ENCODE measurements at regions not wholly inside any gene's neighbourhood (a gene's known extent, or its start where the extent isn't known, plus 50 kb on each side); places are given as distances from the start of the nearest gene placed in this dataset.

- intact Hi-C loops (cut with micrococcal nuclease; ENCODE audit: unreplicated experiment): no loop called here
- no peak overlapping the region for H3K4me3 Mint-ChIP-seq (ENCODE audit: unreplicated experiment)
- no peak overlapping the region for H3K4me3 ChIP-seq (ENCODE audit: low read depth, low read length)
- no peaks in the 10 kb centered on the region for H3K36me3 ChIP-seq (ENCODE audit: control insufficient read depth, insufficient read depth, low read length)
- H3K4me1 ChIP-seq: no peaks in the 10 kb centered on the region
- no peak overlapping the region for H3K27ac Mint-ChIP-seq (ENCODE audit: unreplicated experiment)
- BruUV-seq (replicated peaks): no TSS peak
- no peak for DNase-seq
- POLR2A ChIA-PET: no interaction called here
- H3K4me1 Mint-ChIP-seq (ENCODE audit: low read depth, unreplicated experiment): no peaks in the 10 kb centered on the region
- no peaks in the 10 kb centered on the region for H3K9me3 ChIP-seq
- CTCF ChIA-PET: no interaction called here
- peaks cover 2% of the 10 kb centered on the region for H3K27me3 Mint-ChIP-seq (ENCODE audit: insufficient read depth, unreplicated experiment)
- no peaks in the 10 kb centered on the region for H3K27me3 ChIP-seq (replicated peaks; ENCODE audit: control insufficient read depth, insufficient read depth, low read length)
- no peak for TF ChIP-seq CTCF (IDR thresholded peaks at IDR 0.05; ENCODE audit: insufficient read depth in 1 of 2, low read depth in 1 of 2, low read length in 1 of 2, severe bottlenecking in 1 of 2, unreplicated experiment in 1 of 2)
- no peaks in the 10 kb centered on the region for H3K9me3 Mint-ChIP-seq (ENCODE audit: unreplicated experiment)
- H3K36me3 Mint-ChIP-seq (ENCODE audit: insufficient read depth, unreplicated experiment): no peaks in the 10 kb centered on the region
Observed at GRCh38 chr7:87007038-87007437, 52.4 kb downstream of the ELAPOR2 start.

DNA sequence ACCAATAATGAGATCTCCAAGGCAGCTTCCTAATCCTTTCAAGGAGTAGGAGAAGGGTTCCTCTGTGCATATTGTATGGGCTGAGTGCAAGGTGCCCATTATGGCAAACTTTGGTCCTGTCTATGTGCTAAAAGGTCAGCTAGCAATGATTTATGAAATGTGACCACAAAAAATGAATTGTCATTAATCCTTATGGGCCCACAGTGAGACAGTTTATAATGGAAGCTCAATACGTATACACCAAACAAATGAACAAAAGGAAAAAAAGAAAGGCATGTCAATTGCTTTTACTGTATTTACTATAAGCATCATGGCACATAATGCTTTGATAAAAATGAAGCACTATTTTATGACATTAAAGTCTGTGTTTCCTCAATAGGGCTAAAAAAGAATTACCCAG, 54.5 kb downstream of the ELAPOR2 start:
- no peak for DNase-seq
- Histone ChIP-seq H3K27me3 (replicated peaks; ENCODE audit: control insufficient read depth, insufficient read depth, low read length) (no peaks in the 10 kb centered on the region), H3K36me3 (ENCODE audit: control insufficient read depth, insufficient read depth, low read length) (no peaks in the 10 kb centered on the region), H3K4me1 (no peaks in the 10 kb centered on the region), H3K4me3 (ENCODE audit: low read depth, low read length) (no peak overlapping the region), H3K9me3 (no peaks in the 10 kb centered on the region)
- Mint-ChIP-seq H3K9me3 (ENCODE audit: unreplicated experiment) (no peaks in the 10 kb centered on the region), H3K27ac (ENCODE audit: unreplicated experiment) (no peak overlapping the region), H3K36me3 (ENCODE audit: insufficient read depth, unreplicated experiment) (no peaks in the 10 kb centered on the region), H3K27me3 (ENCODE audit: insufficient read depth, unreplicated experiment) (peaks cover 2% of the 10 kb centered on the region), H3K4me1 (ENCODE audit: low read depth, unreplicated experiment) (no peaks in the 10 kb centered on the region), H3K4me3 (ENCODE audit: unreplicated experiment) (no peak overlapping the region)
- POLR2A ChIA-PET: no interaction called here
- no TSS peak for BruUV-seq (replicated peaks)
- TF ChIP-seq CTCF (IDR thresholded peaks at IDR 0.05; ENCODE audit: insufficient read depth in 1 of 2, low read depth in 1 of 2, low read length in 1 of 2, severe bottlenecking in 1 of 2, unreplicated experiment in 1 of 2): no peak
- CTCF ChIA-PET: no interaction called here
- intact Hi-C loops (cut with micrococcal nuclease; ENCODE audit: unreplicated experiment): no loop called here

- H3K4me3 ChIP-seq (ENCODE audit: low read depth, low read length): no peak overlapping the region
- intact Hi-C loops (cut with micrococcal nuclease; ENCODE audit: unreplicated experiment): no loop called here
- Mint-ChIP-seq H3K4me1 (ENCODE audit: low read depth, unreplicated experiment) (no peaks in the 10 kb centered on the region), H3K9me3 (ENCODE audit: unreplicated experiment) (no peaks in the 10 kb centered on the region), H3K27me3 (ENCODE audit: insufficient read depth, unreplicated experiment) (peaks cover 2% of the 10 kb centered on the region), H3K27ac (ENCODE audit: unreplicated experiment) (no peak overlapping the region), H3K4me3 (ENCODE audit: unreplicated experiment) (no peak overlapping the region), H3K36me3 (ENCODE audit: insufficient read depth, unreplicated experiment) (no peaks in the 10 kb centered on the region)
- H3K9me3 ChIP-seq: no peaks in the 10 kb centered on the region
- no peaks in the 10 kb centered on the region for H3K27me3 ChIP-seq (replicated peaks; ENCODE audit: control insufficient read depth, insufficient read depth, low read length)
- no TSS peak for BruUV-seq (replicated peaks)
- no peaks in the 10 kb centered on the region for H3K36me3 ChIP-seq (ENCODE audit: control insufficient read depth, insufficient read depth, low read length)
- CTCF ChIA-PET: interaction anchor here (0.6 kb wide), 1 partner anchor 96 kb away, joined by 3 read pairs; no protein-coding TSS in a partner anchor
- POLR2A ChIA-PET: no interaction called here
- no peak for DNase-seq
- no peak for TF ChIP-seq CTCF (IDR thresholded peaks at IDR 0.05; ENCODE audit: insufficient read depth in 1 of 2, low read depth in 1 of 2, low read length in 1 of 2, severe bottlenecking in 1 of 2, unreplicated experiment in 1 of 2)
- no peaks in the 10 kb centered on the region for H3K4me1 ChIP-seq
Observed at GRCh38 chr7:87003872-87004798, 55.3 kb downstream of the ELAPOR2 start.

Data from Caco-2 (cell line).